ENCODE measurements at regions not wholly inside any gene's neighbourhood (a gene's known extent, or its start where the extent isn't known, plus 50 kb on each side); places are given as distances from the start of the nearest gene placed in this dataset.

DNA sequence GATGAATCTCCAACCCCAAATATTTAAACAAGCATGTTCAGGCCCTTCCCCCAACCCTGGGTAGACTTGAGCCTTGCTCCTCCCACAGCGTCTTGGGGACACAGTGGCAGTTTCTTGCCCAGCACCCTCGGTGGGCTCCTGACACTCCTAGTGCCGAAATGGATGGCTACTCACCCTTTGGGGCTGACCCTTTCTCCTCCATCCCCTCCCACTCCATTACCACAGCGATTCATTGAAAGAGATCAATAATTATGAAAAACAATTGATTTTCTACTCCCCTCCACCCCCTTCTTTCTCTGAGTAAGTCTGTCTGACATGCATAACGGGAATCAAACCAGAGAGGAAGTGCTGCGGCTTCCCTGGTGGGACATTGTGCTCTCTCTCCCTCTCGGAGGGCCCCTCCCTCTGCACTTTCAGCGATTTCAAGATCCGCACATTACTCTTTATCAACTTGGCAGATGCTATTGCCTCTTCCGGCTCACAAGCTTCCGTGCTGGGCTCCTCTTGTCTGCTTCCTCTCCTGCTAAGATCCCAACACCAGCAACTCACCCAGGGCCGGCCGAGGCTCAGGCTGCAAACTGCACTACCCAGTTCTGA is 79.0 kb upstream of the PLXNA4 start:
- Histone ChIP-seq H3K4me3 (ENCODE audit: low read depth, low read length, poor library complexity, severe bottlenecking) (no peak overlapping the region), H3K9me3 (ENCODE audit: low read length) (no peaks in the 10 kb centered on the region), H3K36me3 (ENCODE audit: insufficient read depth, low read length) (no peaks in the 10 kb centered on the region), H3K27ac (ENCODE audit: low read depth, low read length, poor library complexity, severe bottlenecking) (no peak overlapping the region), H3K4me2 (ENCODE audit: low read length) (no peak overlapping the region), H3K9me2 (ENCODE audit: insufficient read depth, low read length) (no peaks in the 10 kb centered on the region), H3K79me2 (ENCODE audit: insufficient read depth, low read depth, low read length) (no peaks in the 10 kb centered on the region), H4K20me1 (ENCODE audit: insufficient read depth, low read length) (no peaks in the 10 kb centered on the region), H2AFZ (ENCODE audit: low read length) (peak overlapping the region; percentile 44; the same call in 1 of the 2 replicates), H3K4me1 (ENCODE audit: insufficient read depth, low read length, poor library complexity, severe bottlenecking) (peaks cover 14% of the 10 kb centered on the region)
- TF ChIP-seq EZH2phosphoT487 (IDR thresholded peaks at IDR 0.05; ENCODE audit: borderline replicate concordance, low read depth, low read length): no peak
- no peak for TF ChIP-seq CTCF (conservative IDR thresholded peaks at IDR 0.05; ENCODE audit: low read length)
- ChIA-PET CTCF (ENCODE audit: unreplicated experiment) (no interaction called here), POLR2A (no interaction called here)
- BruUV-seq (replicated peaks): no TSS peak
- no peak for DNase-seq (ENCODE audit: low spot score)
- intact Hi-C loops (cut with micrococcal nuclease; ENCODE audit: unreplicated experiment): no loop called here

GRCh38 chr7:132654150-132654549 is 77.9 kb upstream of the PLXNA4 start:
- H4K20me1 ChIP-seq (ENCODE audit: insufficient read depth, low read length): no peaks in the 10 kb centered on the region
- H3K4me1 ChIP-seq (ENCODE audit: insufficient read depth, low read length, poor library complexity, severe bottlenecking): peaks cover 14% of the 10 kb centered on the region
- H3K4me3 ChIP-seq (ENCODE audit: low read depth, low read length, poor library complexity, severe bottlenecking): no peak overlapping the region
- peak overlapping the region; percentile 1; the same call in 1 of the 2 replicates for H2AFZ ChIP-seq (ENCODE audit: low read length)
- no peaks in the 10 kb centered on the region for H3K9me2 ChIP-seq (ENCODE audit: insufficient read depth, low read length)
- intact Hi-C loops (cut with micrococcal nuclease; ENCODE audit: unreplicated experiment): no loop called here
- DNase-seq (ENCODE audit: low spot score): peak; percentile 62
- POLR2A ChIA-PET: interaction anchor here (0.5 to 1.2 kb wide), 3 partner anchors 11 to 242 kb away, joined by 3 read pairs; no protein-coding TSS in a partner anchor
- H3K36me3 ChIP-seq (ENCODE audit: insufficient read depth, low read length): no peaks in the 10 kb centered on the region
- CTCF ChIA-PET (ENCODE audit: unreplicated experiment): interaction anchor here (0.7 kb wide), 1 partner anchor 13 kb away, joined by 3 read pairs; no protein-coding TSS in a partner anchor
- H3K9me3 ChIP-seq (ENCODE audit: low read length): no peaks in the 10 kb centered on the region
- H3K79me2 ChIP-seq (ENCODE audit: insufficient read depth, low read depth, low read length): no peaks in the 10 kb centered on the region
- TF ChIP-seq EZH2phosphoT487 (IDR thresholded peaks at IDR 0.05; ENCODE audit: borderline replicate concordance, low read depth, low read length) (no peak), CTCF (conservative IDR thresholded peaks at IDR 0.05; ENCODE audit: low read length) (peak; percentile 67)
- no TSS peak for BruUV-seq (replicated peaks)
- no peak overlapping the region for H3K4me2 ChIP-seq (ENCODE audit: low read length)
- no peak overlapping the region for H3K27ac ChIP-seq (ENCODE audit: low read depth, low read length, poor library complexity, severe bottlenecking)

DNA sequence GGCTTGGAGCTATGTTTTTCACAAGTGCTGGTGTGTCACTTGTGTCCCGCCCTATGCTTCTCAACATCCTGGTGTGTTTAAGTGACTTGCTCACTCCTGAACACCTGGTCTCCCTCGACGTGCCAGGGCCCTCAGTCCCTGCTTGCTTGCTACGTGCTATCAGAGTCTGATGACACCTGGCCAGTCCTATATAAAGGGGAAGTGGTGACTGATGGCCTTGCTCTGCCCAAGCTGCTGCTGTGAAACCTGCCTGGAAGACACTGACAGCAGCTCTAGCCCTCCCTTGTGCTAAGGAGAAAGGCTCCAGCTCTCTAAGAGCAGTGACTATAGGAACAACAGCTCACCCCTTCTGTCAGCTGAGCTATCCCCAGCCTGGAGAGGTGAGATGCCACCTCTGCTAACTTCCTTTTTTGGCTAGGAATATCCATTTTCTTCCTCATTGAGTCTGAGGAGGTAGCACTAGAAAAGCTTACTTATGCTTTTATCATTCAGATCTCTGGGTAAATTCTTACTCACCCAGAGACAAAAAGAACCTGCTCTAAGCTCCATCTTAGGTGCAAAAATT is 77.2 kb upstream of the PLXNA4 start:
- intact Hi-C loops (cut with micrococcal nuclease; ENCODE audit: unreplicated experiment): no loop called here
- TF ChIP-seq CTCF (conservative IDR thresholded peaks at IDR 0.05; ENCODE audit: low read length) (no peak), EZH2phosphoT487 (IDR thresholded peaks at IDR 0.05; ENCODE audit: borderline replicate concordance, low read depth, low read length) (no peak)
- POLR2A ChIA-PET: interaction anchor here (0.5 to 1.2 kb wide), 3 partner anchors 10 to 243 kb away, joined by 3 read pairs; no protein-coding TSS in a partner anchor
- Histone ChIP-seq H4K20me1 (ENCODE audit: insufficient read depth, low read length) (no peaks in the 10 kb centered on the region), H3K4me2 (ENCODE audit: low read length) (no peak overlapping the region), H2AFZ (ENCODE audit: low read length) (peak overlapping the region; percentile 37; the same call in 1 of the 2 replicates), H3K4me1 (ENCODE audit: insufficient read depth, low read length, poor library complexity, severe bottlenecking) (peaks cover 14% of the 10 kb centered on the region), H3K9me2 (ENCODE audit: insufficient read depth, low read length) (no peaks in the 10 kb centered on the region), H3K9me3 (ENCODE audit: low read length) (no peaks in the 10 kb centered on the region), H3K79me2 (ENCODE audit: insufficient read depth, low read depth, low read length) (no peaks in the 10 kb centered on the region), H3K36me3 (ENCODE audit: insufficient read depth, low read length) (no peaks in the 10 kb centered on the region), H3K27ac (ENCODE audit: low read depth, low read length, poor library complexity, severe bottlenecking) (peak overlapping the region; percentile 4), H3K4me3 (ENCODE audit: low read depth, low read length, poor library complexity, severe bottlenecking) (no peak overlapping the region)
- DNase-seq (ENCODE audit: low spot score): peak; percentile 73
- CTCF ChIA-PET (ENCODE audit: unreplicated experiment): no interaction called here
- BruUV-seq (replicated peaks): no TSS peak

All from OCI-LY7 (cell line).